ENCODE measurements at regions not wholly inside any gene's neighbourhood (a gene's known extent, or its start where the extent isn't known, plus 50 kb on each side); places are given as distances from the start of the nearest gene placed in this dataset.

GRCh38 chr2:155653176-155653575 is 679.3 kb downstream of the NR4A2 start:
- POLR2A ChIA-PET: no interaction called here
- no peaks in the 10 kb centered on the region for H3K27me3 Mint-ChIP-seq (ENCODE audit: insufficient read depth, unreplicated experiment)
- no peak for DNase-seq (ENCODE audit: unreplicated experiment)
- H3K36me3 Mint-ChIP-seq (ENCODE audit: insufficient read depth, unreplicated experiment): no peaks in the 10 kb centered on the region
- no peaks in the 10 kb centered on the region for H3K9me3 Mint-ChIP-seq (ENCODE audit: unreplicated experiment)
- no TSS peak for BruUV-seq (replicated peaks)
- no peaks in the 10 kb centered on the region for H3K4me1 Mint-ChIP-seq (ENCODE audit: insufficient read depth, unreplicated experiment)
- intact Hi-C loops (cut with micrococcal nuclease): no loop called here
- no peak overlapping the region for H3K4me3 Mint-ChIP-seq (ENCODE audit: unreplicated experiment)
- H3K27ac Mint-ChIP-seq (ENCODE audit: low read depth, unreplicated experiment): no peak overlapping the region
- TF ChIP-seq, protein P1, sequence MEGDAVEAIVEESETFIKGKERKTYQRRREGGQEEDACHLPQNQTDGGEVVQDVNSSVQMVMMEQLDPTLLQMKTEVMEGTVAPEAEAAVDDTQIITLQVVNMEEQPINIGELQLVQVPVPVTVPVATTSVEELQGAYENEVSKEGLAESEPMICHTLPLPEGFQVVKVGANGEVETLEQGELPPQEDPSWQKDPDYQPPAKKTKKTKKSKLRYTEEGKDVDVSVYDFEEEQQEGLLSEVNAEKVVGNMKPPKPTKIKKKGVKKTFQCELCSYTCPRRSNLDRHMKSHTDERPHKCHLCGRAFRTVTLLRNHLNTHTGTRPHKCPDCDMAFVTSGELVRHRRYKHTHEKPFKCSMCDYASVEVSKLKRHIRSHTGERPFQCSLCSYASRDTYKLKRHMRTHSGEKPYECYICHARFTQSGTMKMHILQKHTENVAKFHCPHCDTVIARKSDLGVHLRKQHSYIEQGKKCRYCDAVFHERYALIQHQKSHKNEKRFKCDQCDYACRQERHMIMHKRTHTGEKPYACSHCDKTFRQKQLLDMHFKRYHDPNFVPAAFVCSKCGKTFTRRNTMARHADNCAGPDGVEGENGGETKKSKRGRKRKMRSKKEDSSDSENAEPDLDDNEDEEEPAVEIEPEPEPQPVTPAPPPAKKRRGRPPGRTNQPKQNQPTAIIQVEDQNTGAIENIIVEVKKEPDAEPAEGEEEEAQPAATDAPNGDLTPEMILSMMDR (IDR thresholded peaks at IDR 0.05; ENCODE audit: unreplicated experiment): no peak
- CTCF ChIA-PET: interaction anchor here (0.6 to 0.7 kb wide), 2 partner anchors 42 to 678 kb away, joined by 3 read pairs; no protein-coding TSS in a partner anchor

DNA sequence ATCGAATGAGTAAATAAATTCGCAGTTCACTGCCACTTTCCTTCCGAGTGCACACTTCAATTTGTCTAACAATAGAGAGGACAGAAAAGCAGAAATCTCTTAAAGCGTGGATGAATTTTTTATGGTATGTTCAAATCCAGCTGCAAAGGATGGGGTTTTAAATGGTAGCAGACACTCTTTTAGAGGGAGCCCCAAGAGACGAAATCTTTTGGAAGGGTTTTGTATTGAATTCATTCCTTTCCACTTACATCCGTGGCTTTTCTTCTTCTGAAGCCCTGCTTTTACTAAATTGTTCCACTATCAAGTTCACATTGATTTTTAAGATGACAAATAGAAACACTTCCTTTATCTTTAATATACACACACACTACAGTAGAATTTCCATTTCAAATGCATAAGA is 680.7 kb downstream of the NR4A2 start:
- TF ChIP-seq, protein P1 (IDR thresholded peaks at IDR 0.05; ENCODE audit: unreplicated experiment): no peak
- Mint-ChIP-seq H3K27ac (ENCODE audit: low read depth, unreplicated experiment) (no peak overlapping the region), H3K27me3 (ENCODE audit: insufficient read depth, unreplicated experiment) (no peaks in the 10 kb centered on the region), H3K4me3 (ENCODE audit: unreplicated experiment) (no peak overlapping the region), H3K9me3 (ENCODE audit: unreplicated experiment) (no peaks in the 10 kb centered on the region), H3K36me3 (ENCODE audit: insufficient read depth, unreplicated experiment) (no peaks in the 10 kb centered on the region), H3K4me1 (ENCODE audit: insufficient read depth, unreplicated experiment) (no peaks in the 10 kb centered on the region)
- no TSS peak for BruUV-seq (replicated peaks)
- ChIA-PET POLR2A (no interaction called here), CTCF (no interaction called here)
- DNase-seq (ENCODE audit: unreplicated experiment): no peak
- intact Hi-C loops (cut with micrococcal nuclease): no loop called here

DNA sequence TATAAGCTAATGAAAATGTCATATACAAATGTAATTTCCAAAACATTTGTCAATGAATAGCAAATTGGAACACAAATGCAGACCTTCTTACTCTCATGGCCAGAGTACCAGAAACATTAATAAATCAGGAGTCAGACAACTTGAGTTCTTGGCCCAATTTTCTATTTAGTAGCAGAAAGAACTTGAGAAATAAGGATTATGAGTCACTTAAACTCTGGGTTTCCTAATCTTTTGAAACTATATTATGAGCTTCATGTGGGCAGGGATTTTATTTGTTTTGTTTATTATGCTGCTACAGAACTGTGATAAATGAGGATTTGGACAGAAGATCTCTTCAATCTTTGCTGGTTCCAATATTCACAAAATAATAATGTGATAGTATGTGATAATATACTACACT is 686.7 kb downstream of the NR4A2 start:
- Mint-ChIP-seq H3K27me3 (ENCODE audit: insufficient read depth, unreplicated experiment) (no peaks in the 10 kb centered on the region), H3K9me3 (ENCODE audit: unreplicated experiment) (no peaks in the 10 kb centered on the region), H3K36me3 (ENCODE audit: insufficient read depth, unreplicated experiment) (no peaks in the 10 kb centered on the region), H3K4me3 (ENCODE audit: unreplicated experiment) (no peak overlapping the region), H3K27ac (ENCODE audit: low read depth, unreplicated experiment) (no peak overlapping the region), H3K4me1 (ENCODE audit: insufficient read depth, unreplicated experiment) (no peaks in the 10 kb centered on the region)
- intact Hi-C loops (cut with micrococcal nuclease): no loop called here
- BruUV-seq (replicated peaks): no TSS peak
- ChIA-PET POLR2A (no interaction called here), CTCF (interaction anchor here (0.6 to 1.4 kb wide), 2 partner anchors 689 to 1134 kb away, joined by 3 to 4 read pairs; no protein-coding TSS in a partner anchor)
- TF ChIP-seq, protein P1 (IDR thresholded peaks at IDR 0.05; ENCODE audit: unreplicated experiment): no peak
- DNase-seq (ENCODE audit: unreplicated experiment): peak; percentile 45

GRCh38 chr2:155643056-155643775 is 689.3 kb downstream of the NR4A2 start:
- H3K4me3 Mint-ChIP-seq (ENCODE audit: unreplicated experiment): no peak overlapping the region
- no peak for DNase-seq (ENCODE audit: unreplicated experiment)
- ChIA-PET POLR2A (no interaction called here), CTCF (no interaction called here)
- no peaks in the 10 kb centered on the region for H3K4me1 Mint-ChIP-seq (ENCODE audit: insufficient read depth, unreplicated experiment)
- TF ChIP-seq, protein P1 (IDR thresholded peaks at IDR 0.05; ENCODE audit: unreplicated experiment): no peak
- H3K36me3 Mint-ChIP-seq (ENCODE audit: insufficient read depth, unreplicated experiment): no peaks in the 10 kb centered on the region
- H3K27me3 Mint-ChIP-seq (ENCODE audit: insufficient read depth, unreplicated experiment): no peaks in the 10 kb centered on the region
- no peaks in the 10 kb centered on the region for H3K9me3 Mint-ChIP-seq (ENCODE audit: unreplicated experiment)
- H3K27ac Mint-ChIP-seq (ENCODE audit: low read depth, unreplicated experiment): no peak overlapping the region
- no TSS peak for BruUV-seq (replicated peaks)
- intact Hi-C loops (cut with micrococcal nuclease): no loop called here

Data from MCF 10A (cell line).